IPS-NIHi7 (cell line): ENCODE measurements at regions not wholly inside any gene's neighbourhood (a gene's known extent, or its start where the extent isn't known, plus 50 kb on each side); places are given as distances from the start of the nearest gene placed in this dataset.

ENCODE experiments used
- DNase-seq: peaks from one replicate; pipeline ENCODE4 v3.0.0; 2012; ENCODE audit warnings: mixed read lengths; ENCODE audit errors: extremely low spot score

- no peak for DNase-seq
Measured at GRCh38 chr3:147846854-147847478, 437.8 kb downstream of the ZIC1 start.

- DNase-seq, result no peak
Measured at GRCh38 chr3:147851062-147851461, 441.9 kb downstream of the ZIC1 start.

DNA sequence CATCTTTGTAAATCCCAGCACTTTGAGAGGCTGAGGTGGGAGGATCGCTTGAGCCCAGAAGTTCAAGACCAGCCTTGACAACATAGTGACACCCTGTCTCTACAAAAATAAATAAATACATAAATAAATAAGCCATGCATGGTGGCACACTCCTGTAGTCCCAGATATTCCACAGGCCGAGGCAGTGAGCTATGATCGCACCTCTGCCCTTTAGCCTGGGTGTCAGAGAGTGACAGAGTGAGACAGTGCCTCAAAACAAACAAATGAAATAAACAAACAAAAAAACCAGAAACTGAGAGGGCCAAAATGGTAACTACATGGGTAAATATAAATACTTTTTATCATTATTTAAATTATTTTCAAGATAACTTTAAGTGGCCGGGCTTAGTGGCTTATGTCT is 445.4 kb downstream of the ZIC1 start:
- DNase-seq, result no peak

- no peak for DNase-seq
Measured at GRCh38 chr3:147864754-147865354, 455.7 kb downstream of the ZIC1 start.

GRCh38 chr3:147866561-147866960 is 457.4 kb downstream of the ZIC1 start:
- no peak for DNase-seq

DNA sequence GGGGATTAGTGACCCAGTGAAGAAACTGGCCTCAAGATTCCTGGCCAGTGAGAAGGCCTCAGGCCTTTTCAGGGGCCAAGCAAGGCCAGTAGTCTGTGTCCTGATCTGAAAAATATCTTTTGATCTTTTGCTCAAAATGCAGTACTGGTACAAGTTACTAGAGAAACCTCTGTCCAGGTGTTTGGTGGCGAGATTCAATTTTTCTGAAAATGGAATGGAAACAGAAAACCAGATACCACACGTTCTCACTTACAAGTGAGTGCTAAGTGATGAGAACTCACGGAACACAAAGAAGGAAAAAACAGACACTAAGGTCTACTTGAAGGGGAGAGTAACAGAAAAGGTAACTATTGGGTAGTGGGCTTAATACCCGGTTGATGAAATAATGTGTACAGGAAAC is 463.4 kb downstream of the ZIC1 start:
- DNase-seq, result no peak

GRCh38 chr3:147875498-147875897 is 466.3 kb downstream of the ZIC1 start:
- no peak for DNase-seq

GRCh38 chr3:147881933-147882332 is 472.8 kb downstream of the ZIC1 start:
- peak; percentile 14 for DNase-seq

GRCh38 chr3:147886879-147887278 is 477.7 kb downstream of the ZIC1 start:
- DNase-seq, result peak; percentile 11

GRCh38 chr3:147887797-147888196 is 478.6 kb downstream of the ZIC1 start:
- no peak for DNase-seq

DNA sequence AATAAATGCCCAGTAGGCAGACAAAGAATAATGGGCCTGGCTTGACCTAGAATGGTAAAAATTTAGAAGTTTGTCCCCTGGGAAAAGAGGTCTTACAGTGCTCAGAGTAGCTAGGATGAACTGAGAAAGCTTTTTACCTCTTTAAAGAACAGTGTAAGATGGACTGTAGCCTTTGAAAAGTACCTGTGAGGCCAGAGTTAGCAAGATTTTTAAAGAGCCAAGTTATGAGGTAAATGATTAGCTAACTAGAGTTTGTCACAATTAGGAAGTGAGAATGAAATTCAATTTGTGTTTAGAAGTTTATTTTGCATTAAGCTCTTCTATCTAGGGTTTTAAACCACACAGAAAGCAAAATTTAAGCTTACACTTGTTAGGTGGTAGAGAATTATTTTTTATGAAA is 480.9 kb downstream of the ZIC1 start:
- no peak for DNase-seq

DNA sequence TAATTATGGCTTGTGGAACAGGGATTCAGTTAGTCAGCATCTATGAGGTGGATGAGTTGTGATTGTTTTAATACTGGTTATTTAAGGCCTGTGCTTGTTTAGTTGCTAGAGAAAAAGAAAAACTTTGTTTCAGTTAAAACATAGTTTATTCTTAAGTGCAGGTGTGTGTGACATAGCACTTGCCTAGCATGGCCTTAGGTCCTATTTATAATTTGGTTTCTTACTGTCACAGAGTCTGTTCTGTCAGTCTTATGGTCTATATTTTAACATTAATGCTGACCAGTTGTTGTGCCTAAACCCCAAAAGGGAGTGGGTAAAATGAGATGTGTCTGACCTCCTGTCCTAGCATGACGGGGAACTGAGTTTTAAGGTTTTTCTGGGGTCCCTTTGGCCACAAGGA is 486.3 kb downstream of the ZIC1 start:
- DNase-seq, result no peak

DNA sequence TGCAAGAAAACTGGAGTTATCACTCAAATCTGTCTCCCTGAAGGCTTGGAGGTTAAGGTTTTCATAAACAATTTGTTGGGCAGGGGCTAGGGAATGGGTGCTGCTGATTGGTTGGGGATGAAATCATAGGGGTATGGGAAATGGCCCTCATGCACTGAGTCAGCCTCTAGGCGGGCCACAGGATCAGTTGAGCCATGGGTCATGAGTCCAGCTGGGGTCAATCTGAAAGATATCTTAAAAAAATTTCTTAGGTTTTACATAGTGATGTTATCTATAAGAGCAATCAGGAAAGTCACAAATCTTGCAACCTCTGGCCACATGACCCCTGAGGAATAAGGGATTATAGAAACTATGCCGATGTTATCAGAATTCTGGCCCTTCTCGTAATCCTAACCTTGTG is 491.7 kb downstream of the ZIC1 start:
- DNase-seq, result no peak

- DNase-seq, result peak; percentile 26
Measured at GRCh38 chr3:147903026-147903425, 493.9 kb downstream of the ZIC1 start.

GRCh38 chr3:147904421-147904820 is 495.3 kb downstream of the ZIC1 start:
- DNase-seq, result no peak

DNA sequence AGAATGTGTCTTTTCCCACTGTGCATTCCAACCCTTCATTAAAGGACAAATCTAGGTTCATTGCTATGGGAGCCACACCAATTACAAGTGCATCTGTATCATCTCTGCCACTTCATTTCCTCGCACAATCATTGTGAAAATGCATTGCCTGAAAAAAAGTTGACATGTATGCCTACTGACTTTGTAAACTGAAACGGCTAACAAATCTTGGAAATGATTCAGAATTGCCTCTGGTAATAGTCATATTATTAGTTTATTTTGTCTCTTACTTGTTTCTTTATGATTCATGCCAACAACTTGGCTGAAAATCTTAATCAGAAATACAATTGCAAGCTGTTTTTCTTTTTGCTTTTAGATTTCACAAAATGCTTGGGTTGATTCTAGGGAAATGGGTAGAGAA is 497.1 kb downstream of the ZIC1 start:
- no peak for DNase-seq

DNA sequence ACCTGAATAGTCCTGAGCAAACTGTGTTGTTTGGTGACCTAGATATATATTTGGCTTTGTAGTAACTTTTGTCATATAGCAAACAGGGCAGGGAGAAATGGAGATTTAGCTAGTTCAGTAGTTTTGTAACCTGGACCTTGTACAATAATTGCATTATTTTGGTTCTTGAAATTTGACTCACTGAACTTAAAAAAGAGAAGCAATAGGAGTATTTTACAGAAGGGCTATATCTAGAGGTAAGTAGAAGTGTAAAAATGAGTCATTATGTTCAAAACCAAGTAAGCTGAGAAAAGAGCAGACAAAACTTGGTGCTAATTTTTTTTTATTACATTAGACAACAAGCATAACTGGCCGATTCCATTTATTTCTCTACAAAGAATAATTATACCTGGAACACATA is 505.4 kb downstream of the ZIC1 start:
- no peak for DNase-seq

GRCh38 chr3:147915057-147915456 is 505.9 kb downstream of the ZIC1 start:
- DNase-seq, result no peak

- DNase-seq, result no peak
Measured at GRCh38 chr3:147919496-147919895, 510.3 kb downstream of the ZIC1 start.

- no peak for DNase-seq
Measured at GRCh38 chr3:147921051-147921450, 511.9 kb downstream of the ZIC1 start.

DNA sequence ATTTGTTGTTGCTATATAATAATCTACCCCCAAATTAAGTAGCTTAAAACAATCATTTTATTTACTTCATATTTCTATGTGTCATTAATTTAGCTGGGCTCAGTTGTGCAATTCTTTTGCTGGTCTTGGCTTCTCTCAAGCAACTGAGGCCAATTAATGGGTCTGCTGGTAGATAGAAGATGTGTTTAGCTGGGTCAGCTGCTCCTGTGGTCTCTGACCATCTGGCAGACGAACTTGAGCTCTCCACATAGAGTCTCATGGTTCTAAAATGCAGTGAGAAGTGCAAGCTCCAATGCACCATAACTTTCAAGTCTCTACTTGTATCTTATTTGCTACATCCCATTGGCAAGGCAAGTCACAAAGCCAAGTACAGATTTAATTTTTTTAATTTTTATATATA is 515.6 kb downstream of the ZIC1 start:
- DNase-seq, result no peak

GRCh38 chr3:147925272-147925671 is 516.1 kb downstream of the ZIC1 start:
- DNase-seq, result no peak

- no peak for DNase-seq
Measured at GRCh38 chr3:147930232-147930807, 521.2 kb downstream of the ZIC1 start.
